GM21529 (cell line): ENCODE measurements at regions not wholly inside any gene's neighbourhood (a gene's known extent, or its start where the extent isn't known, plus 50 kb on each side); places are given as distances from the start of the nearest gene placed in this dataset.

Source experiments
- ATAC-seq: cut with Tn5 transposase; IDR thresholded peaks from one replicate; pipeline ENCODE4 v1.9.1; 2021; ENCODE audit not compliant: unreplicated experiment

DNA sequence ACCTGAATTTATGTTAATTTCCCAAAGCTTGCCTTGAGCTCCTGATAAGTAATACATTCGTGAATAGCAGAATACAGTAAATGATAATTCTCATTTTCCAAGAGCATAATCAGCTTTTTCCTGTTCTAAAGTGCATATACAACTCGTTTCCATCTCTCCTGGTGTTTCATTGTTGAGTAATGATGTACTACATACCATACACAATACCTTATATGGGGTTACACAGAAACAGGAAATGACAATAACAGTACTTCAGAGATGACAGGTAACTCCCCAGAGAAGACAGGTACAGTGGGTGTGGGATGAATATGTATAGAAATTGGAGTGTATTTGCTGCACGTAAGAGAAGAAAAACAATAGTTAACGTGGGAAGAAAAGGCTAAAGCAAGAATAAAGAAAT is 287.1 kb downstream of the TENT4A start:
- ATAC-seq, result no peak

DNA sequence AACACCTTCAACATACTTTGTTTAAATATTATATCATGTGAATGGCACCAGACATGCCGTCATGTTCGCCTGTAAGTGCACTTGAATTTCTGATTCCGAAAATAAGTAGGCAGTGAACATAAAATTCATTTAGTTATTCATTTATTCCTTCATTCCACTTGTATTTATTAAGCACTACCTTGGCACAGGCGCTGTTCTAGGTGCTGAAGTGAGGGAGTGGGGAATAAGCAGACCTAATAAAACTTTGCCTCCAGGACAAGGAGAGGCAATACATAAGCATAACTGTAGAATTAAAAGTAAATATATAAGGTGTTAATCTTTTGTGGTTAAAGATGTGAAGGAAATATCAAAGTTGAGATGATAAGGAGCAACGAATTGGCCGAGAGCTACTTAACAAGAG is 297.4 kb downstream of the TENT4A start:
- ATAC-seq, result no peak

DNA sequence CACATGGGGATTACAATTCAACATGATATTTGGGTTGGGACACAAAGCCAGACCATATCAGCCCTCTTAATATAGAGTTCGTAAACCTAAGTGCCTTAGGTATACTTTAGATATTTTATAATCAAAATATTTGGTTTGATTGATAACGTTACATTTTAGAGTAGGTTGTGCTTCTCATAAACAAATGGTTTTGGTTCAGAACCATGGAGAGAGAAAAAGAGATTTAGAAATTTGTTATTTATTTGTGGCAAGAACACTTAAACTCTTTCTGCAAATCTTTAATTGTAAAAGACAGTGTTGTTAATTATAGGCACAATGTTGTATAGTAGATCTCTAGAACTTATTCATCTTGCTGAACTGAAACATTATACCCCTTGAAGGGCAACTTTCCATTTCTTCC is 298.8 kb downstream of the TENT4A start:
- no peak for ATAC-seq

DNA sequence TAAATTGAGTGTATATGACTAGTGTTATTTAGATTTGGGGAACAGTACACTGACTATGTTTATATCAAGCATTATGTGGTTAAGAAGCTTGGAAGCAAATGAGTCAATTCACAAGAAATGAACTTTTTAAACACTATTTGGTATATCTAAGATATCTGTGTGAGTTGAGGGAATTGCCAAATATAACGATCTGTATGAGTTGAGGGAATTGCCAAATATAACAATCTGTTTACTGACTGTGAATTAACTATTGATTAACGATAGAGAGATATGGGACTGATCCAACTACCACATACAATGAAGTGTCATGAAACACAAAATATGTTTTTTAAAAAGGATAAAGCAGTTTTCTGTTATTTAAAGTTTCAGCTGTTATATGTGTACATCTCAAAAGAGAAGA is 301.4 kb downstream of the TENT4A start:
- no peak for ATAC-seq

DNA sequence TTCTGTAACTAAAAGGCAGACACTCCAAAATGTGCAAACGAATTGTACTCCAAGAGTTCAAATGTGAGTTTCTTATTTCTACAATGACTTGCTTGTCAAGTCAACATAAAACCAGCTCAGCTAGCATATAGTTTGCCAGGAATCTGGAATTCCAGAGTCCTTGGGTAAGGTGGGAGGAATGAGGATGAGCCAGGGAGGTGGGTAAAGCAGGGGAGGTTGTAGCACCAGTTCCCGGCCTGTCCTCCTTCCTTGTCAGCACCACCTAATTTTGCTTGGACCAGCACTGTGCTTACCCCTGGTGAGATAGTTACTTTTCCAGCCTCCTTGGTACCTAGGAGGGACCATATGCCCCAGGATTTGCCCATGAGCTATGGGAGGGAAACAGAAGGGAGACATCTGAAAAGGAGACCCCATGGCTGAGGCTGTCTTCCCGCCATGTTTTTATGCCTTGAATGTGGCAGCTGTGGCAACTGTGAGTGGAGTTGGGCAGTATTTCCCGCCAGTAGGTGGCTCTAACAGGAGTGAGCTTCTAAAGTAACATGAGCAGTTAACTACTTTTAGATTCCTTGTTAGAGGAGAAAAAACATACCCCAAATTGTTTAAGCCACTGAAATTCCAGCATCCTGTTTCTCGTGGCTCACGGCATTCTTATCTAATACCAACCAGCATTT is 302.5 kb downstream of the TENT4A start:
- no peak for ATAC-seq

DNA sequence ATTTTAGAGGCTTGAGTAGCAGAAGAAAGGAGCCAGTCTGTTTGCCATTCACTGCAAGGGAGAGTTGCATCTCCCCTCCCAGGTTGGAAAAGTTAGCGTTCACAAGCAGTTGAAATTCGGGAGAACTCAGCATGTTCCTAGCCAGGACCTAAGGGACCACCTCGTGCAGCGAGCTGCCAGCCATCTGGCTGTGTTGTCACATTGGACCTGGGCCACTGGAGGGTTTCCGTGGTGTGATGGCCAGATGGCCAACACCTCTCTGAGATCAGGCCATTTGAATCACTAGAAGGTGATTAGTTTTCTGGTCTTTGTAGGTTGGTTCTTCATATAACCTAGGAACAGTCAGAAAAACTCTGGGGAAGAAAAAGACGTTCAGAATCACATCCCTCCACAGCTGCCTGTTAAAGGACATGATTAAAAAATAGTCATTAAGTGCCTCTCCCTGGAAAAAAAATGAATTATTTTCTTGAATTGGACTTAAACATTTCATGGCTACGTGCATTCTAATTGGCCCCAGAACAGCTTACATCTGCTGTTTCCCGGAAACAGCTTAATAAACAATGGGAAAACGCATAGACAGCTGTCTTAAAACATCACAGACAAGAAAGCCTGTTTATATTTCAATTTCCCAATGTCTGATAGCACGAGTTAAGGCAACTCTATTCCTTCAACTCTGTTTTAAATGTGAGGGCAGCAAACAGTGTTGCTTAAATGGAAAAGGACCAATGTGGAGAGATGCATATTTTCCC is 303.9 kb downstream of the TENT4A start:
- ATAC-seq, result no peak

DNA sequence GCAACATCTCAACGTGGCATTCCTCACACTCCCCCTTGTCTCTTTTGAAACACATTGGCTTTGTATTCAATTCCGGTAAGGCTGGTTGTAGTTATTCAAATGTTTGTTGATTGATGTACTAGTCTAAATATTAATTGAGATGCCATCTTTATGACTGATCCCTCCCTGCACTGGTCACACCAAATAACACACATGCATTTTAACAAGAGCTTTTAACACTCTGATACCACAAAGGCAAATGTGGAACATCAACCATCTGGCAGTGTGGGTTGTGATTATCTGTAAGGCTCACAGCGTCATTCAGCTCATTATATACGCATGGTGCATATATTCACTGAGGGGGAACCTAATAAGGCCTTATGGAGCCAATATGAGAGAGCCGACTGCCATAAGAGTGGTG is 305.0 kb downstream of the TENT4A start:
- ATAC-seq, result no peak

DNA sequence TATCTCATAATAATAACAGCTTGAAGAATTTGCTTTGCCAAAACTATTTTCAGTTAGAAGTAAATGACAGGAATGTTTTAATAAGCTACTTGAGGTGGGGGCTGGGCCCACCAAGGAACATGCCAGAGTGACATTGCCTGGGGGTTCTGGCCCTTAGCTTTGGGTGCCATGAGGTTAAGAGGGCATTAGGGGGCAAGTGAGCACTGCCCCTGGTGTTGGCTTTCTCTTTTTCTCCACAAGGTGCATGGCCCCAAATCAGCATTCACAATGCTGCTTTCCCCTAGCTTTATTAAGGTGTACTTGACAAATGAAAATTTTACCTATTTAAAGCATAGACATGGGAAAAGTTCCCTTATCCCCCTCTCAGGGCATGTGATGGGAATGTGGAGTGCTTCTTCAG is 305.4 kb downstream of the TENT4A start:
- ATAC-seq, result no peak

DNA sequence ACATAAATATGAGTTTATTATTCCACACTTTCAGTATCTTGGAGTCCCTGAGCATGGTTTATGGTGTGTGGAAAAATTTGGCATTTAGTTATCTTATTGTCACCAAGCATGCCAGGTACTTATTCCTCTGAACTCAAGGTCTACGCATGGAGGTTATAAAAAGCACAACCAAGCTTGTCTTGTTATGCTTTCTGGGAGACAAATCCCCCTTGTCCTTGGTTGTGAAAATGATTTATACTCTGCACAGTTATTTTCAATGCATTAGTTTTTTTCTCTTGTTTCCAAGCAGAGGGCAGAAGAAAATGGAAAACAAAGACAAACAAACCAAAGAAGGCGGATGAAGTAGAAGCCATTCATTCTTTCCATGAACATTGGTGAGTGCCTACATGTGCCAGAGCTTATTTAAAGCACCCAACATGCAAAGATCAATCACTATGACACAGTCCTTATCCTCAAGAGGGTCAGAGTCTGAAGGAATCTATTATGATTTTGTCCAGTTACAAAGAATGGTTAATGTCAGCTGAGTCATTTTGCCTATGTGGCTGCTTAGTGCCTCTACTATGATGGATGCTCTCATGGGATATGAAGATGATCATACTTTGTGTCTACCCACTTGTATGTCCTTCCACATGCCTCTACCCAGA is 323.1 kb downstream of the TENT4A start:
- no peak for ATAC-seq

DNA sequence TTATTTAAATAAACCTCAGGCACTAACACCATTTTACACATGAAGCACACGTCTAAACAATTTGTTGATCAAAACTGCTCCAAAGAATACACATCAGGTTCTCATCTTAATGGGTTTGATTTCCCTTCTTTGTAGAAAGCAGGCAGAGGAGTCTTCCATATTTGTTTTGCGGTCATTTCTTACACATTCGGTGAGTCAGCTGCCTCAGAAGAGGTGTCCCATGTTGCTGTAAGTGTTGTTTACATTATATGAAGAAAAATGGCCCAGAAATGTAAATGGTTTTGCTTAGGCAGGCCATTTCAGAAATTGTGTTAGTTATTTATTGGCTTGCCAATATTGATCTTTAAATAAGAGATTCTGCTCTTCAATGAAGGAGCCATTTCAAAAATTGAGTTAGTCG is 325.8 kb downstream of the TENT4A start:
- ATAC-seq, result no peak

DNA sequence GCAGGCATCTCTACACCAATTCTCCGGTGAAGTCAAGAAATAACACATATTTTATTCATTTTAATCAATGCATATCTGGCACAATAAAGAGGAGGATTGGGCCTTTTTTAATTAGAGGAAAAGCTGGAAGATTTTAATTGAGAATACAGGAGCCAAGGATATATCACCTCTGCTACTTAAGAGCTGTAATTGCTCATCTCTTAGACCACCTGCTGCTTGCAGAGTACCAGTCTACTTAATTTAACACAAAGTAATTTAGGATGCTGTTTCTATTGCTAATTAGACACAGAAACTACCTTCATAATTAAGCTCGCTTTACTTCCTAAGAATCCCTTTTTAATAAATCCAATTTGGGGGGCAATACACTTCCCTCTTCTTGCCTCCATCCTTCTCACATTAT is 326.9 kb downstream of the TENT4A start:
- no peak for ATAC-seq

DNA sequence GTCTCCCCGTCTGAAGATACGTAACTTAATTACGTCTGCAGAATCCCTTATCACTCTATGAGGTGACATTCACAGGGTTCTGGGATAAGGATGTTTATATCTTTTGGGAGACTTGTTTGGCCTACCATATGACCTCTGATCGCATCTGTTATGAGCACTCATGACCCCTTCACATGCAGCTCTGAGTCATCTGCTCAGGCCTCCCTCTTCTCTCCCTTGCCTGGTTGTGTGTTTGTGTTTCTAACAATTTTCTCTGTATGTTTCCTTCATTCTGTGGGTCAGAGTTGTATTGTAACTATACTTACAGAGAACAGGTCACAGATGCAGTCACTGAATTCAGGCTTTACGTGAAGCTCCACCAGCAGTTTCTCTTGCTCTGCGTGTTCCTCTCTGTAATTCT is 330.6 kb downstream of the TENT4A start:
- ATAC-seq, result no peak

DNA sequence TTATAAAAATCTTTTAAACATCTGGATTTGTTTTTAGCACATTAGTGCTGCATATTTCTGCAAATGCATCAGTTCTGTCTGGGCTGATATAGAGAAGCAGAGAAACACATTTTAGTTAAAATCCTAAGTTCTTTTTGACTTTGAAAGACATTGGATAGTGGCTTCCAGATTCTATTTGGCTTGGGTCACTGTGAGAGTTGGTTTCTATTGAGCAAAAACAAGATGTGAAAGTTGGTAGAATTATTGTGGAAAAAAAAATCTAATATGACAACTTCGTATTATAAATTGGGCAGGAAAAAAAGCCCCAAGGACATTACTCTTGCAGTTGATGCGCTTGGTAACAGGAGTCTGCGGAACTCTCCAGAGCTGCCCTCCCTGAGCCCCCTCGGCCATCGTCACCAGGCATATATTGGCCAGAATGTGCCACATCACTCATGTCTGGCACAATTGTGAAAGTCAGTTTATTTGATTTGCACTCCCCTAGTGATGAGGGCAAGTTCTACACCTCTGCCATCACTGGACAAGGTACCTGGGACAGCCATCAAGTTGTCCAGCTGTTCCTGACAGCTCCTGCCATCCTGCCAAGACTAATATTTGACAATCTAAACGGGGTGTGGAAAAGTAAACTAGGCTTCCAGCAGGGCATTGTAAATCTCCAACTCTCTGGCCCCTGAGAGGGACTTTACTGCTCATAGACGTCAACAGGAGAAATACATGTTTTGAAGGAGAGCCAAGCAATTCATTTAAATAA is 334.5 kb downstream of the TENT4A start:
- ATAC-seq, result no peak

DNA sequence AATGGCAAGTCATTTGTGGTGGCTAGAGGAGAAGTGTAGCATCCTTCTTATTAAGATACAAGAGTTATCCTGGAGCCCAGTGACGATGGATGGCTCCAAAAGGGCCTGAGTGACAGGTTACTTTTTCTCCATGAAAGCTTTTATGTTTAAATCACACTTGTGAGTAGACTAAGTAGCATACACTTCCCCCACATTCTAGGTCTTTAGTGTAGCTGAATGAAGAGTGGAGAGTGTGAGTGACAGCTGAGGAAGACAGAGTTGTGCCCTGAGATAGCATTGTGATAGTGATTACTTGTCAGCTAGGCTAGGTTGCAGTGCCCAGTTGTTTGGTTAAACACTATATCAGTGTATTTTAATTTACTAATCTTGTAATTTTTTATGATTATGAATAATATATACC is 337.8 kb downstream of the TENT4A start:
- no peak for ATAC-seq

DNA sequence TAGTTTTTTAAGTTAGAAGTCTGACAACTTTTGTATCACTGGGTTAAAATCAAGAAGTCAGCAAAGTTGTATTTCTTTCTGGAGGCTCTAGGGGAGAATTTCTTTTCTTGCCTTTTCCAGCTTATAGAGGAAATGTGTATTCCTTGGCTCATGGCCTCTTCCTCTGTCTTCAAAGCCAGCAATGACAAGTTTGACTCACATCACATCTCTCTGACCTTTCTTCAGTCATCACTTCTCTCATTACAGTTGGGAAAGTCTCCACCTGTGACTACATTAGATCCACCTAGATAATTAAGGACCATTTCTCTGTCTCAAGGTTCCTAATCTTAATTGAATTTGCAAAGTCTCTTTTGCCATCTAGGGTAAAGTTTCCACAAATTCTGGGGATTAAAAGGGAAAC is 339.9 kb downstream of the TENT4A start:
- no peak for ATAC-seq

DNA sequence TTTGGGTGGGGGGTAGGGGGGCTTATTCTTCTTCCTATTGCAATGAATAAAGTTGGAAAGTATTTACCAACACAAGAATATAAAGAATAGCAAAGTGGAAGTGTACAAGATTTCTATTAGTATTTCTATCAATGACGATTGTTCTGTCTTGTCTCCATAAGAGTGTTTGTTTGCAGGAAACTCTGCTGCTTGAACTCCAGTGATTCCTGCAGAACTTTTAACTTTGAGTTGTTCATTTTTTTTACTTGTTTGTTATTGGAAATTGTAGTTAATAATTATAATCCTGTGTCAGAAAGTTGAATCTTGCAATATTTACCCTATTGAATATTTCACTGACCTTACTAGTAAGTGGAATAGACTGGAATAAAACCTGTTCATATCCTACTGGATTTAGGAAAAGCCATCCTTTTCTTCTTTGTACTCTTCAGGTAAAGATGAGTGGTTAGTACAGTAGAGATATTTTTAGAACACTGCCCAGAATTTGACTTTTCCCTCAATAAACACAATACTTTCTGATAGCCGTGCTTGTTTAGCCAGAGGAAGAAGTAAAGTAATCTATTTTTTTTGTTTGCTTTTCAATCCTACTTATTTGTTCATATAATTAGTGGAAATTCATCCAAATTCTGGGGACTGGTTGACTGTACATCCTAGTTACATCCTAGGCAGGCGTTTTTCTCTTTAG is 340.4 kb downstream of the TENT4A start:
- no peak for ATAC-seq

DNA sequence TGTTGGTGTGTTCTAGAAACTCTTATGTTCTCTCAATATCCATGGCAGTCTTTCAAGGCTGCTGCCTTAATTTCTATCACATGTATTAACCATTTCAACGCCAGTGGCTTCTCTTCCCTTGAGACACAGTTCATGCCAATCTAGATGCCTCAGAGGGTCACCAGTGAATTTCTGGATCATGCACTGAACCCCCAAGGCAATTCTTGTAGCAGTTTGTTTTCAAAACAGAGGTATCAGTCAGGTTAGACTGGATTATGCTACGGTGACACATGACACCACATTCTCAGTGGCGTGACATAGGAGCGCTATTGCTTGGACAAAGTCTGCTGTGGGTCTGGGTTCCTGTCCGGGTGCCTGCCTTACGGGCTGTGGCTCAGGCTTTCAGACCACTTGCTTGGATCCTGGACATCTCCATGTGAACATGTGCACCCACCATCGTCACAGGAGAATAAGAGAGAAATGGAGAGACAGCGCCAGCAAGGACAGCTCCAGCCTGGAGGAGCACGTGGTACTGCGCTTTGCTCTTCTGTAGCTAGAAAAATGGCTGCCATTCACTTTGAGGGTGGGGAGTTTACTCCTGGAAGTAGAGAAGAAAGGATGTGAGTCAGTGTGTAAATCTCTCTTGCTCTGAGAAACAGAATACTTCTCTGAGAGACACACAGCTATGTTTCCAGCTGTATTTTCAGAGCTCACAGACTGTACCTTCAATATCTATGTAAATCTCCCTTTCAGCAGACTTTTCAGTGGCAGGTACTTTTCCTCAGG is 329.3 kb upstream of the ADCY2 start:
- ATAC-seq, result no peak

DNA sequence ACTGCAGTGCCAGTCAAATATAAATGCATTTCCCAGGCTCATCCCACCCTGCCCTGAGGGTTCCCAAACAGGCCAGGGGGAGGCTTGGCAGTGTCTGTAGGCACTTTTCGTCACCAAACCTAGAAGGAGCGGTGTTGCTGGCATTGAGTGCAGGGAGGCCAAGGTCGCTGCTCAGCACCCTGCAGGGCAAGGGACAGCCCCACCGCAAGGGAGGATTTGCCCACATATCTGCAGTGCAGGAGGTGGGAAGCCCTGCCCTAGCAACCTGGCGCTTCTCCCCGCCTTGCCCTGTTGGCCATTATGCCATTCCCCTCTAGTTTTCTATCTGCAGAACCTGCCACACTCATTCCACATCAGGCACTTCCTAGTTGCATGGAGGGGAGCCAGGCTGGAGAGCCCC is 327.8 kb upstream of the ADCY2 start:
- no peak for ATAC-seq

DNA sequence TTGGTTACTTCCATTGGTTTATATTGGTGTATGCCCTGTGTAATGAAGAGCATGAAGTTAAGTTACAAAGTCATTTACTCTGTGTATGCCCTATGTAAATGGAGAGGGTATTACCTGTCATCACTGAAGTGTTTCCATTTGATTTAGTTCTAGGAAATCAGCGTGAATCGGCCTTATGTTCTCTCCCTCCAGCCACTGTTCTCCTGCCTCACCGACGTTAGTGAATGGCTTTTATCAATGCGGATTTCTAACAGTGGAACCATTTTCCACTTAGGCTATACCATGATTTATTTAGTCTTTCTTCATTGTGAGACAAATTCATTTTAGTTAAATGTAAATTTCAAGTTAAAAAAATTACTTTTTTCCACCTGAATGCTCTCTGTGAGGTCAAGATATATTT is 327.0 kb upstream of the ADCY2 start:
- ATAC-seq, result no peak

DNA sequence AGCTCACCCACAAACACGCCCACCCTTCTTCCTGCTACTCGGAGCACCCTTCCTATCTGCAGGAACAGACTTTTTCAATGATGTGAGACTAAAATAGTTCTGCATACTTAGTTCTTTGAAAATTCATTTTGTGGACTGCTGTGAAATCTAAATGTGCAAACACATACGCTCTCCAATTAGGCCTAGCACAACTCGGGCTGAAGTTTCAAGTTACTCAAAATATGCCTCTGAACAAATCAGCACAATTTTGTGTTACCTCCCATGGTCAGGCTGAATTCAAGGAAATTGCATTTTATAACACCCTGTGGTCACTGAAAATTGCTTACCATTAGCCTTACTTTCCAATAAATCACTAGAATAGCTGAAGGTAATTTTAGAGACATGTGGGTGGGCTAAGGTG is 323.8 kb upstream of the ADCY2 start:
- ATAC-seq, result no peak
